HG03064 (cell line): ENCODE measurements at regions not wholly inside any gene's neighbourhood (a gene's known extent, or its start where the extent isn't known, plus 50 kb on each side); places are given as distances from the start of the nearest gene placed in this dataset.

Experiments
- ATAC-seq: cut with Tn5 transposase; IDR thresholded peaks from one replicate; pipeline ENCODE4 v1.9.1; 2021; ENCODE audit warnings: low read depth; ENCODE audit not compliant: unreplicated experiment

DNA sequence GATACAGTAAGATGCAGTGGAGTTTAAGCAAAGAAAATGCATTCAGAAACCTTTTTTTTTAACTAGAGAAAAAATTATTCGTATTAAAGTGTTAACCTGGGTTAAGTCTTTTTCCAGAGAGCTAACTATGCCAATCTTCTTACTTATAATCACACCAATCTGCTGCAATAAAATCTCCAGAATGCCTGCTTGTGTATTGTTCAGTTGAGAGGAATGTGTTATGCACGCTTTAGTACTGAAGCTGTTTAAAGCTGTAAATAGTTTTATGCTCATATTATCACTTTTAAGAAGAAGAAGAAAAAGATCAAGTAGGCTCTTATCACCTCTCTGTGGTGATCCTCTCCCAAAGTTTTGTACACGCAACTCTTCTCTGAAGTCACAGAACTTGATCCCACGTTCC is 528.7 kb downstream of the RFC3 start:
- no peak for ATAC-seq

GRCh38 chr13:34347784-34348573 is 530.0 kb downstream of the RFC3 start:
- no peak for ATAC-seq

DNA sequence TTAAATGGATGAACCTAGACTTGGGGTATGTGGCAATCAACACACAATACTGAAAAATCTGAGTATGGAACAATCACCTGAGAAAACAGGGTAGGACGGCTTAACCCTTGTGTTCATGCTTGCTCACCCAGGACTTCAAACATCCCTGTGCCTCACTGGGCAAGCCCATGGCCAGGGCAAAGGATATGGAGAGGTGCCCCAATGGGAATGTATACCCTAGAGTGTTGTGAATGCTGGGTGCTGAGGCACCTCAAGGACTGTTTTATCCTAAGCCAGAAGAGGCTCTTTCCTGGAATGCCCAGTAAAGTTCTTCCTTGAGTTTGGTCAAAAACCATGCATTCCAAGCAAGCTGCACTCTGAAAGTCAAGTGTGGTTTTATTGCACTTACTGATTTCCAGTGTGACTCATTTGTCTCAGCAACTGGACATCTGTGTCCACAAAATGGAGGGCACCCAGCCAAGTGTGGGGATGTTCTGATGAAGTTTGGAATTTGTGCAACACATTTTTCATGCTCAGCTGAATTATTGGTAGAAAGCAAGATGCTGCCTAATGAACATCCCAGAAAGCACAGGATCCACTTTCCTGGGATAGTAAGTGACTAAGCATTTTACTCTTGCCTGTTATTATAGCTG is 531.3 kb downstream of the RFC3 start:
- ATAC-seq = no peak

- no peak for ATAC-seq
Observed at GRCh38 chr13:34350671-34351070, 532.7 kb downstream of the RFC3 start.

GRCh38 chr13:34351134-34351533 is 533.2 kb downstream of the RFC3 start:
- ATAC-seq = no peak

DNA sequence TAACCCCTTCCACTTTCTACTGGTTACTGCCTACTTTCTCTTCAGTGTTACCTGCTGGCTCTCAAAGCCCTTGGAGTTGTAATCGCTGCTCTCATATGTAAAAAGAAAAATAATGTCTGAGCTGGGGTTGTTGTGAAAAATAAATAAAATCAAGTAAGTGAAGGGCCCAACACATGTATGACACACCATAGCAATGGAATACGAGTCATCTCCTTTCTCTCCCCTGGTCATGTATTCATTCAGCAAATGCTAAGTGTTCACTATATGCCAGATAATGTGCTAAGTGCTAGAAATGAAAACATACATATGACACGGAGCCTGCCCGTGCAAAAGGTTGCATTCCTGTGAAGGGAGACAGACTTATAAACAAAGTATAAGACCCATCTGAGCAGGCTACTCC is 535.0 kb downstream of the RFC3 start:
- no peak for ATAC-seq

GRCh38 chr13:34356686-34357434 is 538.9 kb downstream of the RFC3 start:
- ATAC-seq = no peak

DNA sequence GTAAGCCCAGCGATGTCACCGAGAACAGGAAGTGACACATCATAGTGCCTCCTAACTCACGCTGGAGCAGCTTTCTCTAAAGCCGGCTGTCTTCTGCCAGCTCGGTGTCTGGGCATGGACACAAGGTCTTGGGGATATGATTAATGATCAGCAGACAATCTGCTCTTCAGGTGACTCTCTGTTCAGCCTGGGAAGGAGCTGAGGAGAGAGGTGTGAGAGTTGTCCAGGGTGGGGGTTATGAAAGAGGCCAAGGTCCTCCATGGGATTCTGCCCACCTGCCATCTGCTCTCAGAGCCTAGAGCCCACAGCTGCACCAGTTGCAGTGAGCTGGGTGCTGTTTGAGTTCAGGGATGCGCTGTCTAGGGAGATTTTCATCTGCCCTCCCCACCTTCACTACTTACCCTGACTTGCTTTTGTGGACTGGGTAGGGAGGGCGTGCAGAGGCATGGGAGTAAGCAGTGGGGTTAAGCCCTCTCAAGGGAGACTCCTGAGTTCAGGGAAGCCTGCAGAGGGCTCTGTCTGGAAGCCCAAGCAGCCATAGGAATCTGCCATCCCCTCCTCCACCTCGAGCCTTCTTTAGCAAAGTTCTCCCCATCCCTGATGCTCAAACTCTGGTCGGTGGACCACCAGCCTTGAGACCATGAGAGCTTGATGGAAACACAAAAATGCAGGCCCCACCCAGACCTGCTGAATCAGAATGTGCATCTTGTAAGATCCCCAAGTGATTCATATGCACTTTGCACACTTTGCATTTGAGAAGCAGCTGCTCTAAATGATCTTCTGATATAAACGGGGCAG is 539.7 kb downstream of the RFC3 start:
- ATAC-seq = no peak

- ATAC-seq = no peak
Observed at GRCh38 chr13:34358811-34359513, 541.0 kb downstream of the RFC3 start.

- ATAC-seq = no peak
Observed at GRCh38 chr13:34360702-34361101, 542.8 kb downstream of the RFC3 start.

- ATAC-seq = no peak
Observed at GRCh38 chr13:34361560-34361959, 543.6 kb downstream of the RFC3 start.

- no peak for ATAC-seq
Observed at GRCh38 chr13:34363266-34363665, 545.3 kb downstream of the RFC3 start.

DNA sequence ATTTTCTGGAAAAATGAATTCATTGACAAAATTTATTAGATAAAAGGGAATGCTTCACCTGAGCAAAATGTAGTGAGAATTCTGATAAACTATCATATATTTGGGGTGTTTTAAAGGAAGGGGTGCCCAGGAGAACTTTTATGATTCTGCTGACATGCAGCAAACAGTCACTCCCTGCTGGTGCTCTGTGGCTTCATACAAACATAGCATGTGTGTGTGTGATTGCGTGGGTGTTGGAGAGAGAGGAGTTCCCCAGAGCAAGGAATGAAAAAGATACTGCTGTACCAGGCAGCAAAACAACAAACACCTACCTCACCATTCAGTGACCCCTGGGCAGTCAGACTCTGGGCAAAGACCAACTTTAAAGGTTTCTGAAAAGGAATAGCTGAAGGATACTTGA is 546.7 kb downstream of the RFC3 start:
- no peak for ATAC-seq

DNA sequence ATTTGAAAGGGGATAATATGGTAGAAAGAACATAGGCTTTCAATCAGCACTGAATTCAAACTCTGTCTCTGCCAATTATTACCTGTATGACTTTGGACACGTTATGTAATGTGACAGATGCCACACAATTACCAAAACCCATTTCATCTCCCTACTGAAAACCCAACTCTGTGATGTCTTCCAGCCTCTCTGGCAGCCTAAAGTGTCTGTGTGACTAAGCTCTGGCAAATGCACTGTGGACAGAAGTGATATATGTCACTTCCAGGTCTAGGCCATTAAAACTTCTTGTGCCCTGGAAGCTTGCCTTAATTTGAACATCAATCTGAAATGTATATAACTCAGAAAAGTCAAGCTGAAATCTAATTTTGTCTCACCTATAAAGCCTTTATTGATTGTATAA is 552.0 kb downstream of the RFC3 start:
- no peak for ATAC-seq

- no peak for ATAC-seq
Observed at GRCh38 chr13:34371108-34371507, 553.2 kb downstream of the RFC3 start.

- ATAC-seq = no peak
Observed at GRCh38 chr13:34371645-34372395, 553.9 kb downstream of the RFC3 start.

DNA sequence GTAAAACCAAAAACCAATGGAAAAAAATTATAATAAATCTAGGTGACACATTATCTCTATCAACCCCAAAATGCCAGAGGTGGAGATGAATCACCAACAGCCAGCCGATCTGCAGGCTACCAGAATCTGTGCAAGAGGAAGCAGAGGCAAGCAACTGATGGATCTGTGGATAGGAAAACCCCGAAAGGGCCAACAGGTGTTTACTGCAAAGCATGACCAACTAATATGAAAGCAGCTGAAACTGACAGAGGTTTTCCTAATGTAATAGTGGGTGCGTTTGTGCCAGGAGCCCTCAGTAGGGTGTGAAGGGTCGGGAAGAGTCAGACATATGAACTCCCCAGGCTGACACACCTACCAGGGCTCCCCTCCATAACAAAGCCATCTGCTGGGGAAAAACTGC is 554.6 kb downstream of the RFC3 start:
- ATAC-seq = no peak

DNA sequence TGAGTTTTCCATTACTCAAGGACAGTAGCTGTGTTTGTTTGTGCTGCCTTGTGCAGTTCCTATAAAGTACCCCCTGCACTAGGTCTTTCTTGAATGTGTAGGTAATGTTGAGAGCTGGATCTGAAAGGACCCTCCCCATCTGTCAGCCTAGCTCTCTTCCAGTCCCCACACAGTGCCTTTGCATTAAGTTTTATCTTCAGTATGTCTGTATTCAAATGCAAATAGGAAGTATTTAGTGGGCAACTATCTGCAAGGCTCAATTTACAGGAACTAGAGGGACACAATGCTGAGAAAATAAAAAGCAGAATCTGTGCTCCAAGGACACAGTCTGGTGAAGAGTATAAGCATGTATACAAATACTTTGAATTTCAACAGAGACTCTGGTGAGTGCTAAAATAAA is 558.5 kb downstream of the RFC3 start:
- ATAC-seq = no peak

DNA sequence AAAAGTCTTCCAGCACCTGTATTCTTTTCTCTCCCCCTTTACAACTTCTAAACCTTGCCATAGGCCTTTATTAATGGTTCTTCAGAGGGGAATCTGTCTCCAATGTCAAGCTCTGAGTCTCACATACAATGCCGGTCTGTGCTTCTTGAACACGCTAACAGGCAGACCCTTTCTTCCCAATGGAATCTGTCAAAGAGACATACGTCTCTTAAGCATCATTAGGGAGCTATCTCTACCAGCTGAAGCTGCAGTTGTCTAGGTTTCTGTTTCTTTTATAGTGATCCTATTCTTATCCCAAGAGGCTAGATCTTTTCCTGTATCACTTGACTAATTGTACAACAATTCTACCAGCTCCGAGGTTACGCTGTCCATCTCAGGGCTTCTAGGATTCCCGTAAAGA is 560.8 kb upstream of the NBEA start:
- ATAC-seq = no peak

GRCh38 chr13:34383728-34384127 is 558.3 kb upstream of the NBEA start:
- no peak for ATAC-seq
